Esophagus muscularis mucosa (tissue), 3 donors: ENCODE measurements at regions not wholly inside any gene's neighbourhood (a gene's known extent, or its start where the extent isn't known, plus 50 kb on each side); places are given as distances from the start of the nearest gene placed in this dataset.

Experiments used
- POLR2A ChIP-seq: fragments of 450-650 bp; IDR thresholded peaks from one replicate; pipeline ENCODE4 v1.6.1; 2017; ENCODE audit warnings: antibody characterized with exemption, moderate library complexity, mild to moderate bottlenecking, low read depth
- POLR2AphosphoS5 ChIP-seq, 2 donors: sonication (generic); formaldehyde crosslinking; IDR thresholded peaks; one replicate each; pipeline ENCODE4 v1.6.1; 2017; ENCODE audit warnings: antibody characterized with exemption in 2 of 2
- TF ChIP-seq, protein P1 (sequence below), 3 experiments: fragments of 200-600 bp in 2 of 3; fragments of 450-650 bp in 1 of 3; sonication (generic) in 2 of 3; IDR thresholded peaks; one replicate each; pipeline ENCODE4 v1.5.1; 2017 to 2019; ENCODE audit warnings: antibody characterized with exemption in 3 of 3, mild to moderate bottlenecking in 2 of 3, moderate library complexity in 1 of 3

DNA sequence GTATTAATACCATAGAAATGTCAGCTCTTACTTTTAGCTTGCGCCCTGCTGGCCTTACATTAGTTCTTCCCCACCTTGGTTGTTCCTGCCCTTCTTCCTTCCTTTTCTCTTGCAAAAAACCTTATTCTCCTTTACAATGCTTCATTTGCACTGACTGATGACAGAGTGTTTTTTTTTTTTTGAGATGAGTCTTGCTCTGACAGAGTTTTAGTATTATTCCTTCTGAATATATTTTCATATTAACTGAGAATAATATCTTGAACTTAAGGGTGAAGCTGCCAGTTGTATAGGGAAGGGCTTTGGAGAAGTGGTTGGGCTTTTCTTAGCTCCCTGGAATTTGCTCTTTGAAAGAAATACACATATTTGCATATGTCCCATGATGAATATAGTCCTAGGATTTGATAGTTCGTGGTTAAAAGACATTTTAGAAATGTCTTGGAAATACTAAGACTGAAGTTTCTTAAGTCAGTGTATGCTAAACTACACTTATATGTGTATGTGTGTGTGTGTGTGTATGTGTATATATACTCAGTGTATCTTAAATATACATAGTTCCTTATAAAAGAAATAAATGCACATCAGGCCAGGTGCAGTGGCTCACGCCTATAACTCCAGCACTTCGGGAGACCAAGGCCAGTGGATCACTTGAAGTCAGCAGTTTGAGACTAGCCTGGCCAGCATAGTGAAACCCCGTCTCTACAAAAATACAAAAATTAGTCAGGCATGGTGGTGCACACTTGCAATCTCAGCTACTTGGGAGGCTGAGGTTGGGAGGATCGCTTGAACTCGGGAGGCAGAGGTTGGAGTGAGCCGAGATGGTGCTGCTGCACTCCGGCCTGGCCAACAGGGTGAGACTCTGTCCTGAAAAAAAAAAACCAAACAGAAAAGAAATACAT, 216.1 kb upstream of the MYLIP start:
- TF ChIP-seq, protein P1, sequence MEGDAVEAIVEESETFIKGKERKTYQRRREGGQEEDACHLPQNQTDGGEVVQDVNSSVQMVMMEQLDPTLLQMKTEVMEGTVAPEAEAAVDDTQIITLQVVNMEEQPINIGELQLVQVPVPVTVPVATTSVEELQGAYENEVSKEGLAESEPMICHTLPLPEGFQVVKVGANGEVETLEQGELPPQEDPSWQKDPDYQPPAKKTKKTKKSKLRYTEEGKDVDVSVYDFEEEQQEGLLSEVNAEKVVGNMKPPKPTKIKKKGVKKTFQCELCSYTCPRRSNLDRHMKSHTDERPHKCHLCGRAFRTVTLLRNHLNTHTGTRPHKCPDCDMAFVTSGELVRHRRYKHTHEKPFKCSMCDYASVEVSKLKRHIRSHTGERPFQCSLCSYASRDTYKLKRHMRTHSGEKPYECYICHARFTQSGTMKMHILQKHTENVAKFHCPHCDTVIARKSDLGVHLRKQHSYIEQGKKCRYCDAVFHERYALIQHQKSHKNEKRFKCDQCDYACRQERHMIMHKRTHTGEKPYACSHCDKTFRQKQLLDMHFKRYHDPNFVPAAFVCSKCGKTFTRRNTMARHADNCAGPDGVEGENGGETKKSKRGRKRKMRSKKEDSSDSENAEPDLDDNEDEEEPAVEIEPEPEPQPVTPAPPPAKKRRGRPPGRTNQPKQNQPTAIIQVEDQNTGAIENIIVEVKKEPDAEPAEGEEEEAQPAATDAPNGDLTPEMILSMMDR (IDR thresholded peaks at IDR 0.05) = no peak
- TF ChIP-seq POLR2A (no peak), POLR2AphosphoS5 (IDR thresholded peaks at IDR 0.05) (no peak)
